Upper lobe of left lung (tissue), 6 donors: ENCODE measurements at regions not wholly inside any gene's neighbourhood (a gene's known extent, or its start where the extent isn't known, plus 50 kb on each side); places are given as distances from the start of the nearest gene placed in this dataset.

Source experiments
- ATAC-seq, 2 donors: fragments of 200-7000 bp; cut with Tn5 transposase; one replicate each; pipeline ENCODE4 v1.9.1; 2022; ENCODE audit warnings: mild to moderate bottlenecking in 2 of 2, moderate library complexity in 2 of 2; ENCODE audit not compliant: low FRiP score in 2 of 2
- DNase-seq, 2 donors: peaks; one replicate each; pipeline ENCODE4 v3.0.0-alpha.2; 2019 to 2020
- H3K27ac ChIP-seq, 4 donors: fragments of 200-600 bp; sonication (generic); one replicate each; pipeline ENCODE4 v1.5.1; 2016 to 2019
- H3K27me3 ChIP-seq, 4 donors: fragments of 200-600 bp; sonication (generic); one replicate each; pipeline ENCODE4 v1.5.1; 2017 to 2019
- H3K36me3 ChIP-seq, 4 donors: fragments of 200-600 bp; sonication (generic); one replicate each; pipeline ENCODE4 v1.5.1; 2016 to 2019
- H3K4me1 ChIP-seq, 4 donors: fragments of 200-600 bp; sonication (generic); one replicate each; pipeline ENCODE4 v1.5.1; 2018 to 2019
- H3K4me3 ChIP-seq, 4 donors: fragments of 200-600 bp; sonication (generic); one replicate each; pipeline ENCODE4 v1.5.1; 2017 to 2019; ENCODE audit warnings: mild to moderate bottlenecking in 2 of 4, moderate library complexity in 1 of 4
- H3K9me3 ChIP-seq, 4 donors: fragments of 200-600 bp; sonication (generic); one replicate each; pipeline ENCODE4 v1.5.1; 2018 to 2019
- CTCF ChIP-seq, 6 experiments: fragments of 450-650 bp in 4 of 6; fragments of 200-600 bp in 2 of 6; sonication (generic) in 2 of 6; IDR thresholded peaks; one replicate each; pipeline ENCODE4 v1.5.1; 2016 to 2019; ENCODE audit warnings: antibody characterized with exemption in 6 of 6
- EP300 ChIP-seq, 4 donors: sonication (generic); formaldehyde crosslinking; IDR thresholded peaks; one replicate each; pipeline ENCODE4 v1.5.1; 2017; ENCODE audit warnings: antibody characterized with exemption in 4 of 4, control low read depth in 2 of 4
- POLR2A ChIP-seq, 4 donors: fragments of 450-650 bp; IDR thresholded peaks; one replicate each; pipeline ENCODE4 v1.5.1; 2016 to 2017; ENCODE audit warnings: antibody characterized with exemption in 4 of 4, mild to moderate bottlenecking in 2 of 4
- POLR2AphosphoS5 ChIP-seq, 2 donors: sonication (generic); formaldehyde crosslinking; IDR thresholded peaks; one replicate each; pipeline ENCODE4 v1.5.1; 2017; ENCODE audit warnings: antibody characterized with exemption in 2 of 2
- WGBS, 2 donors: methylation state at CpG; one replicate each; pipeline ENCODE4 v1.1.5; 2017 to 2018; 5-methylcytosine and 5-hydroxymethylcytosine counted together
- donor health status: DM: no; HTN: no; CAD: no; lungs with moderate emphysema.
- donor health status: DM: no; HTN: yes; CAD: no; lungs with severe emphysema.

- H3K4me1 ChIP-seq: no peaks in the 10 kb centered on the region
- no peak overlapping the region for H3K4me3 ChIP-seq
- H3K27me3 ChIP-seq: no peaks in the 10 kb centered on the region
- TF ChIP-seq POLR2AphosphoS5 (IDR thresholded peaks at IDR 0.05) (no peak), CTCF (IDR thresholded peaks at IDR 0.05) (no peak), POLR2A (IDR thresholded peaks at IDR 0.05) (no peak), EP300 (IDR thresholded peaks at IDR 0.05) (no peak)
- WGBS, 2 donors: 62 to 66% methylated on average over 4 of the region's 4 CpGs
- H3K27ac ChIP-seq: no peak overlapping the region
- no peaks in the 10 kb centered on the region for H3K9me3 ChIP-seq
- ATAC-seq: no peak
- DNase-seq: no peak
- H3K36me3 ChIP-seq: no peaks in the 10 kb centered on the region
These were observed 768.9 kb downstream of the SLC4A3 start for GRCh38 chr2:220396287-220396686.

GRCh38 chr2:220410296-220410695, 782.9 kb downstream of the SLC4A3 start:
- Histone ChIP-seq H3K27ac (no peak overlapping the region), H3K9me3 (peaks cover 0 to 23% (median 0%) of the 10 kb centered on the region in 4 donors), H3K4me1 (no peaks in the 10 kb centered on the region), H3K27me3 (no peaks in the 10 kb centered on the region), H3K36me3 (no peaks in the 10 kb centered on the region), H3K4me3 (no peak overlapping the region)
- DNase-seq (no peak), ATAC-seq (no peak)
- 54 to 93% methylated on average over 1 of the region's 1 CpG for WGBS, 2 donors
- TF ChIP-seq POLR2A (IDR thresholded peaks at IDR 0.05) (no peak), CTCF (IDR thresholded peaks at IDR 0.05) (no peak), POLR2AphosphoS5 (IDR thresholded peaks at IDR 0.05) (no peak), EP300 (IDR thresholded peaks at IDR 0.05) (no peak)

GRCh38 chr2:220417503-220417902, 790.1 kb downstream of the SLC4A3 start:
- Histone ChIP-seq H3K36me3 (no peaks in the 10 kb centered on the region), H3K4me1 (no peaks in the 10 kb centered on the region), H3K27me3 (no peaks in the 10 kb centered on the region), H3K27ac (no peak overlapping the region), H3K9me3 (no peaks in the 10 kb centered on the region), H3K4me3 (no peak overlapping the region)
- DNase-seq (no peak), ATAC-seq (no peak)
- 74 to 77% methylated on average over 7 of the region's 7 CpGs for WGBS, 2 donors
- TF ChIP-seq POLR2A (IDR thresholded peaks at IDR 0.05) (no peak), POLR2AphosphoS5 (IDR thresholded peaks at IDR 0.05) (no peak), EP300 (IDR thresholded peaks at IDR 0.05) (no peak), CTCF (IDR thresholded peaks at IDR 0.05) (no peak)

GRCh38 chr2:220419647-220420046, 792.2 kb downstream of the SLC4A3 start:
- 38 to 42% methylated on average over 4 of the region's 4 CpGs for WGBS, 2 donors
- TF ChIP-seq EP300 (IDR thresholded peaks at IDR 0.05) (no peak), CTCF (IDR thresholded peaks at IDR 0.05) (no peak), POLR2AphosphoS5 (IDR thresholded peaks at IDR 0.05) (no peak), POLR2A (IDR thresholded peaks at IDR 0.05) (no peak)
- H3K27ac ChIP-seq: no peak overlapping the region
- H3K9me3 ChIP-seq: no peaks in the 10 kb centered on the region
- H3K27me3 ChIP-seq: no peaks in the 10 kb centered on the region
- no peak overlapping the region for H3K4me3 ChIP-seq
- no peaks in the 10 kb centered on the region for H3K4me1 ChIP-seq
- ATAC-seq: no peak
- H3K36me3 ChIP-seq: no peaks in the 10 kb centered on the region
- DNase-seq: no peak

GRCh38 chr2:220420820-220421219, 793.4 kb downstream of the SLC4A3 start:
- H3K36me3 ChIP-seq: no peaks in the 10 kb centered on the region
- no peak for ATAC-seq
- DNase-seq: no peak
- no peaks in the 10 kb centered on the region for H3K9me3 ChIP-seq
- H3K27me3 ChIP-seq: no peaks in the 10 kb centered on the region
- H3K4me3 ChIP-seq: no peak overlapping the region
- no peak overlapping the region for H3K27ac ChIP-seq
- no peaks in the 10 kb centered on the region for H3K4me1 ChIP-seq
- TF ChIP-seq POLR2AphosphoS5 (IDR thresholded peaks at IDR 0.05): no peak
- TF ChIP-seq POLR2A (IDR thresholded peaks at IDR 0.05): no peak
- no peak for TF ChIP-seq CTCF (IDR thresholded peaks at IDR 0.05)
- TF ChIP-seq EP300 (IDR thresholded peaks at IDR 0.05): no peak
